ENCODE measurements at regions not wholly inside any gene's neighbourhood (a gene's known extent, or its start where the extent isn't known, plus 50 kb on each side); places are given as distances from the start of the nearest gene placed in this dataset.

GRCh38 chr5:85843535-85843934, 774.2 kb upstream of the COX7C start:
- intact Hi-C loops (cut with DNase I; ENCODE audit: low total_unique reads) = no loop called here

GRCh38 chr5:85849411-85849810, 768.3 kb upstream of the COX7C start:
- H3K27ac ChIP-seq = no peak overlapping the region
- 53 to 75% (median 74%) methylated on average over 4 of the region's 4 CpGs for WGBS, 5 donors
- intact Hi-C loops (cut with DNase I; ENCODE audit: low total_unique reads) = no loop called here
- no peaks in the 10 kb centered on the region for H3K4me1 ChIP-seq
- H3K36me3 ChIP-seq = no peaks in the 10 kb centered on the region
- no peak for DNase-seq
- TF ChIP-seq EP300 (IDR thresholded peaks at IDR 0.05) = no peak
- no peak for TF ChIP-seq POLR2A (IDR thresholded peaks at IDR 0.05)
- no peak for TF ChIP-seq CTCF (IDR thresholded peaks at IDR 0.05)
- TF ChIP-seq POLR2AphosphoS5 (IDR thresholded peaks at IDR 0.05) = no peak
- H3K9me3 ChIP-seq = peaks cover 0 to 9% (median 6%) of the 10 kb centered on the region in 4 donors
- no peak overlapping the region for H3K4me3 ChIP-seq
- H3K27me3 ChIP-seq = no peaks in the 10 kb centered on the region

More at GRCh38 chr5:85843535-85843934, 774.2 kb upstream of the COX7C start:
- H3K36me3 ChIP-seq = no peaks in the 10 kb centered on the region
- TF ChIP-seq POLR2A (IDR thresholded peaks at IDR 0.05) (no peak), EP300 (IDR thresholded peaks at IDR 0.05) (no peak), CTCF (IDR thresholded peaks at IDR 0.05) (no peak), POLR2AphosphoS5 (IDR thresholded peaks at IDR 0.05) (no peak)
- WGBS, 5 donors = 85 to 90% (median 88%) methylated on average over 8 to 11 of the region's 11 CpGs
- H3K4me1 ChIP-seq = no peaks in the 10 kb centered on the region
- no peak overlapping the region for H3K4me3 ChIP-seq
- H3K9me3 ChIP-seq = peaks cover 0 to 5% (median 0%) of the 10 kb centered on the region in 4 donors
- H3K27me3 ChIP-seq = no peaks in the 10 kb centered on the region
- no peak for DNase-seq
- H3K27ac ChIP-seq = no peak overlapping the region

DNA sequence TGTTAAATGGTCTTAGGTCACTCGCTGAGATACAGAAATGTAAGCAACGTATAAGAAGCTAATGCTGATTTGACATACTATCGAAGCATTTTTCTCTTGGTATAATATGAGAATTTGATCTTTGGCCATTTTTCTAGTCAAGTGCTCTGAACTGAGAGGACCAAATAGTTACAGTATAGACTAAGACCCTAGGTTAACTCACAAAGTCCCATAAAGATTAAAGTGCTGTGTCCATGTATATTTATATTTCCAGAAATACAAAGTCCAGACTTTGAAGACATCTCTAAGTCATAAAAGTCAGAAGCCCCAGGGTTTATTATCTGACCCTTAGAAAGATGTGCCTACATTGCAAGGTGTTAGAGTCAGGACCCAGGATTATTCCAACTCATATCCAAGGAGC, 752.4 kb upstream of the COX7C start:
- TF ChIP-seq EP300 (IDR thresholded peaks at IDR 0.05) = no peak
- no peak for TF ChIP-seq CTCF (IDR thresholded peaks at IDR 0.05)
- TF ChIP-seq POLR2A (IDR thresholded peaks at IDR 0.05) = no peak
- no peak for TF ChIP-seq POLR2AphosphoS5 (IDR thresholded peaks at IDR 0.05)
- Histone ChIP-seq H3K27me3 (no peaks in the 10 kb centered on the region), H3K36me3 (no peaks in the 10 kb centered on the region), H3K9me3 (no peaks in the 10 kb centered on the region), H3K4me3 (no peak overlapping the region), H3K4me1 (no peaks in the 10 kb centered on the region), H3K27ac (no peak overlapping the region)
- 75 to 91% (median 88%) methylated on average over 3 of the region's 3 CpGs for WGBS, 5 donors
- intact Hi-C loops (cut with DNase I; ENCODE audit: low total_unique reads) = no loop called here
- DNase-seq = no peak

DNA sequence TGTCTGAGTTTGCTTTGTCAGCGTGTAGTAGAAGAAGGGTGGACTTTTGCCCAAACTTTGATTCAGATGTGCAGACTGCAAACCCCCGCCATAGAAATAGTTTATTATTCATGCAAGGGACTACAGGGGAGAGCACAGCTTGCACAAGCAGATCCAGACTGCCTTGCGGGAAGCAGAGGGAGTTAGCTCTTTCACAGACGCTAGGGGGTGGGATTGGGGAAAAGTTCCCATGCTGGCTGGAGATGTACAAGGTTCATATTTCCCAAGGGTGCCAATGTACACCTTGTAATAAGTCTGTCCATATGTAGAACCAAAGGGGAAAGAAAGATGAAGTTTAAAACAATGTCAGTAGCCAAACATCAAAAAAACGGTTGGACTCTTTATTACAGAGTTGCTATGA, 749.7 kb upstream of the COX7C start:
- intact Hi-C loops (cut with DNase I; ENCODE audit: low total_unique reads) = no loop called here
- 82 to 86% (median 84%) methylated on average over 5 of the region's 5 CpGs for WGBS, 5 donors
- no peak for TF ChIP-seq CTCF (IDR thresholded peaks at IDR 0.05)
- H3K27ac ChIP-seq = no peak overlapping the region
- no peak for DNase-seq
- H3K9me3 ChIP-seq = no peaks in the 10 kb centered on the region
- no peaks in the 10 kb centered on the region for H3K4me1 ChIP-seq
- no peaks in the 10 kb centered on the region for H3K27me3 ChIP-seq
- no peaks in the 10 kb centered on the region for H3K36me3 ChIP-seq
- H3K4me3 ChIP-seq = no peak overlapping the region

Data from stomach (tissue), 8 donors.